ENCODE measurements at regions not wholly inside any gene's neighbourhood (a gene's known extent, or its start where the extent isn't known, plus 50 kb on each side); places are given as distances from the start of the nearest gene placed in this dataset.

GRCh38 chr12:90342081-90342480 lies 612.9 kb downstream of the CCER1 start:
- TF ChIP-seq CTCF (IDR thresholded peaks at IDR 0.05): no peak
- no peak for TF ChIP-seq POLR2AphosphoS5 (IDR thresholded peaks at IDR 0.05)
- no peak for TF ChIP-seq POLR2A (IDR thresholded peaks at IDR 0.05)
